ENCODE measurements at regions not wholly inside any gene's neighbourhood (a gene's known extent, or its start where the extent isn't known, plus 50 kb on each side); places are given as distances from the start of the nearest gene placed in this dataset.

- no peaks in the 10 kb centered on the region for H3K27me3 ChIP-seq (ENCODE audit: control insufficient read depth, insufficient read depth, low read length)
- no peaks in the 10 kb centered on the region for H3K4me1 ChIP-seq (ENCODE audit: control insufficient read depth, insufficient read depth, low read length)
- no peaks in the 10 kb centered on the region for H3K9me3 ChIP-seq (ENCODE audit: control insufficient read depth, low read length)
- no peak overlapping the region for H3K4me3 ChIP-seq (ENCODE audit: low read length)
- no peaks in the 10 kb centered on the region for H3K36me3 ChIP-seq (ENCODE audit: control insufficient read depth, insufficient read depth, low read length)
- no peak overlapping the region for H3K9ac ChIP-seq (ENCODE audit: low read length)
Measured at GRCh38 chr13:40017662-40018262, 362.3 kb downstream of the COG6 start.

- H3K27me3 ChIP-seq (ENCODE audit: control insufficient read depth, insufficient read depth, low read length), result no peaks in the 10 kb centered on the region
- no peak overlapping the region for H3K9ac ChIP-seq (ENCODE audit: low read length)
- H3K9me3 ChIP-seq (ENCODE audit: control insufficient read depth, low read length), result no peaks in the 10 kb centered on the region
- no peaks in the 10 kb centered on the region for H3K36me3 ChIP-seq (ENCODE audit: control insufficient read depth, insufficient read depth, low read length)
- no peak overlapping the region for H3K4me3 ChIP-seq (ENCODE audit: low read length)
- H3K4me1 ChIP-seq (ENCODE audit: control insufficient read depth, insufficient read depth, low read length), result no peaks in the 10 kb centered on the region
Measured at GRCh38 chr13:40023595-40024203, 368.2 kb downstream of the COG6 start.

GRCh38 chr13:40024204-40024966 is 368.9 kb downstream of the COG6 start:
- H3K4me1 ChIP-seq (ENCODE audit: control insufficient read depth, insufficient read depth, low read length), result no peaks in the 10 kb centered on the region
- H3K9ac ChIP-seq (ENCODE audit: low read length), result no peak overlapping the region
- H3K9me3 ChIP-seq (ENCODE audit: control insufficient read depth, low read length), result no peaks in the 10 kb centered on the region
- H3K36me3 ChIP-seq (ENCODE audit: control insufficient read depth, insufficient read depth, low read length), result no peaks in the 10 kb centered on the region
- H3K4me3 ChIP-seq (ENCODE audit: low read length), result no peak overlapping the region
- no peaks in the 10 kb centered on the region for H3K27me3 ChIP-seq (ENCODE audit: control insufficient read depth, insufficient read depth, low read length)

- no peaks in the 10 kb centered on the region for H3K9me3 ChIP-seq (ENCODE audit: control insufficient read depth, low read length)
- H3K4me3 ChIP-seq (ENCODE audit: low read length), result no peak overlapping the region
- H3K27me3 ChIP-seq (ENCODE audit: control insufficient read depth, insufficient read depth, low read length), result no peaks in the 10 kb centered on the region
- no peaks in the 10 kb centered on the region for H3K4me1 ChIP-seq (ENCODE audit: control insufficient read depth, insufficient read depth, low read length)
- H3K9ac ChIP-seq (ENCODE audit: low read length), result no peak overlapping the region
- H3K36me3 ChIP-seq (ENCODE audit: control insufficient read depth, insufficient read depth, low read length), result no peaks in the 10 kb centered on the region
Measured at GRCh38 chr13:40024967-40025714, 369.7 kb downstream of the COG6 start.

GRCh38 chr13:40026174-40026585 is 370.7 kb downstream of the COG6 start:
- no peak overlapping the region for H3K9ac ChIP-seq (ENCODE audit: low read length)
- H3K4me1 ChIP-seq (ENCODE audit: control insufficient read depth, insufficient read depth, low read length), result no peaks in the 10 kb centered on the region
- H3K9me3 ChIP-seq (ENCODE audit: control insufficient read depth, low read length), result no peaks in the 10 kb centered on the region
- no peaks in the 10 kb centered on the region for H3K36me3 ChIP-seq (ENCODE audit: control insufficient read depth, insufficient read depth, low read length)
- H3K4me3 ChIP-seq (ENCODE audit: low read length), result no peak overlapping the region
- no peaks in the 10 kb centered on the region for H3K27me3 ChIP-seq (ENCODE audit: control insufficient read depth, insufficient read depth, low read length)

- Histone ChIP-seq H3K9me3 (ENCODE audit: control insufficient read depth, low read length) (no peaks in the 10 kb centered on the region), H3K9ac (ENCODE audit: low read length) (no peak overlapping the region), H3K4me1 (ENCODE audit: control insufficient read depth, insufficient read depth, low read length) (no peaks in the 10 kb centered on the region), H3K36me3 (ENCODE audit: control insufficient read depth, insufficient read depth, low read length) (no peaks in the 10 kb centered on the region), H3K4me3 (ENCODE audit: low read length) (no peak overlapping the region), H3K27me3 (ENCODE audit: control insufficient read depth, insufficient read depth, low read length) (no peaks in the 10 kb centered on the region)
Measured at GRCh38 chr13:40026741-40027140, 371.3 kb downstream of the COG6 start.

- no peaks in the 10 kb centered on the region for H3K9me3 ChIP-seq (ENCODE audit: control insufficient read depth, low read length)
- H3K36me3 ChIP-seq (ENCODE audit: control insufficient read depth, insufficient read depth, low read length), result no peaks in the 10 kb centered on the region
- H3K27me3 ChIP-seq (ENCODE audit: control insufficient read depth, insufficient read depth, low read length), result no peaks in the 10 kb centered on the region
- H3K4me3 ChIP-seq (ENCODE audit: low read length), result no peak overlapping the region
- H3K9ac ChIP-seq (ENCODE audit: low read length), result no peak overlapping the region
- no peaks in the 10 kb centered on the region for H3K4me1 ChIP-seq (ENCODE audit: control insufficient read depth, insufficient read depth, low read length)
Measured at GRCh38 chr13:40028446-40028845, 373.0 kb downstream of the COG6 start.

- Histone ChIP-seq H3K9me3 (ENCODE audit: control insufficient read depth, low read length) (no peaks in the 10 kb centered on the region), H3K36me3 (ENCODE audit: control insufficient read depth, insufficient read depth, low read length) (no peaks in the 10 kb centered on the region), H3K27me3 (ENCODE audit: control insufficient read depth, insufficient read depth, low read length) (no peaks in the 10 kb centered on the region), H3K9ac (ENCODE audit: low read length) (no peak overlapping the region), H3K4me1 (ENCODE audit: control insufficient read depth, insufficient read depth, low read length) (no peaks in the 10 kb centered on the region), H3K4me3 (ENCODE audit: low read length) (no peak overlapping the region)
Measured at GRCh38 chr13:40031031-40031430, 375.6 kb downstream of the COG6 start.

GRCh38 chr13:40039061-40039460 is 383.6 kb downstream of the COG6 start:
- H3K36me3 ChIP-seq (ENCODE audit: control insufficient read depth, insufficient read depth, low read length), result no peaks in the 10 kb centered on the region
- H3K27me3 ChIP-seq (ENCODE audit: control insufficient read depth, insufficient read depth, low read length), result no peaks in the 10 kb centered on the region
- no peaks in the 10 kb centered on the region for H3K9me3 ChIP-seq (ENCODE audit: control insufficient read depth, low read length)
- H3K9ac ChIP-seq (ENCODE audit: low read length), result no peak overlapping the region
- no peak overlapping the region for H3K4me3 ChIP-seq (ENCODE audit: low read length)
- H3K4me1 ChIP-seq (ENCODE audit: control insufficient read depth, insufficient read depth, low read length), result no peaks in the 10 kb centered on the region

- Histone ChIP-seq H3K36me3 (ENCODE audit: control insufficient read depth, insufficient read depth, low read length) (no peaks in the 10 kb centered on the region), H3K4me3 (ENCODE audit: low read length) (no peak overlapping the region), H3K9me3 (ENCODE audit: control insufficient read depth, low read length) (no peaks in the 10 kb centered on the region), H3K27me3 (ENCODE audit: control insufficient read depth, insufficient read depth, low read length) (no peaks in the 10 kb centered on the region), H3K9ac (ENCODE audit: low read length) (no peak overlapping the region), H3K4me1 (ENCODE audit: control insufficient read depth, insufficient read depth, low read length) (no peaks in the 10 kb centered on the region)
Measured at GRCh38 chr13:40042991-40043390, 387.5 kb downstream of the COG6 start.

- Histone ChIP-seq H3K9me3 (ENCODE audit: control insufficient read depth, low read length) (no peaks in the 10 kb centered on the region), H3K27me3 (ENCODE audit: control insufficient read depth, insufficient read depth, low read length) (no peaks in the 10 kb centered on the region), H3K4me1 (ENCODE audit: control insufficient read depth, insufficient read depth, low read length) (no peaks in the 10 kb centered on the region), H3K4me3 (ENCODE audit: low read length) (no peak overlapping the region), H3K36me3 (ENCODE audit: control insufficient read depth, insufficient read depth, low read length) (no peaks in the 10 kb centered on the region), H3K9ac (ENCODE audit: low read length) (no peak overlapping the region)
Measured at GRCh38 chr13:40043764-40044163, 388.3 kb downstream of the COG6 start.

GRCh38 chr13:40047322-40047771 is 391.9 kb downstream of the COG6 start:
- no peak overlapping the region for H3K9ac ChIP-seq (ENCODE audit: low read length)
- no peak overlapping the region for H3K4me3 ChIP-seq (ENCODE audit: low read length)
- no peaks in the 10 kb centered on the region for H3K27me3 ChIP-seq (ENCODE audit: control insufficient read depth, insufficient read depth, low read length)
- H3K4me1 ChIP-seq (ENCODE audit: control insufficient read depth, insufficient read depth, low read length), result no peaks in the 10 kb centered on the region
- H3K36me3 ChIP-seq (ENCODE audit: control insufficient read depth, insufficient read depth, low read length), result no peaks in the 10 kb centered on the region
- H3K9me3 ChIP-seq (ENCODE audit: control insufficient read depth, low read length), result no peaks in the 10 kb centered on the region
